NB4 (cell line): ENCODE measurements at regions not wholly inside any gene's neighbourhood (a gene's known extent, or its start where the extent isn't known, plus 50 kb on each side); places are given as distances from the start of the nearest gene placed in this dataset.

ENCODE experiments used
- POLR2A ChIP-seq: IDR thresholded peaks from 2 replicates; pipeline ENCODE4 v1.6.1; 2011; ENCODE audit warnings: mild to moderate bottlenecking; ENCODE audit not compliant: insufficient read length; ENCODE audit errors: extremely low read depth
- TF ChIP-seq, protein P1 (sequence below): IDR thresholded peaks from 2 replicates; pipeline ENCODE4 v1.6.1; 2011; ENCODE audit warnings: low read depth, low read length

DNA sequence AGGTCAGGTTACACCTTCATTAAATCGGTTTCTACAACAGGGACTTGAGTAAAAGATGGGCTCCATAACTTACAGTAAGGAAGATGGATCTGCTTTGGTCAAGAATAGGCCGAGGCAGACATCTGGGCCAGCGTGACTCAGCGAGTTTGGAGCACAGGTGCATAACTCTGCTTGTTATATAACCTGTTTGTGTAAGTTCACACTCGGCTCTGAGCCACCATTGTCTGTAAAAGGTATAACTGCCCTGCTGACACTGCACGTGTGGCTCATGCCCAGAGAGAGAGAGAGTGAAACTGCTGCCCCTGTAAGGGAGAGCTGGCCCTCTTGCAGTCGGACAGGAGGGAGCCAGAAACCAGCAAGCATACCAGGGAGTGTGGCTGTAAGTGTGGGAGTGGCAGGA lies 737.9 kb upstream of the SLC35B3 start:
- TF ChIP-seq, protein P1, sequence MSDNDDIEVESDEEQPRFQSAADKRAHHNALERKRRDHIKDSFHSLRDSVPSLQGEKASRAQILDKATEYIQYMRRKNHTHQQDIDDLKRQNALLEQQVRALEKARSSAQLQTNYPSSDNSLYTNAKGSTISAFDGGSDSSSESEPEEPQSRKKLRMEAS = no peak
- no peak for TF ChIP-seq POLR2A
